Muscle of leg (tissue), 3 donors: ENCODE measurements at regions not wholly inside any gene's neighbourhood (a gene's known extent, or its start where the extent isn't known, plus 50 kb on each side); places are given as distances from the start of the nearest gene placed in this dataset.
A peak's percentile ranks its signal among the peaks of the same experiment; 100 is the strongest.
"Not testable (repeated sequence)": the region's sequence is repeated elsewhere in the genome, so short reads cannot be mapped to it uniquely, and the experiment has no call there.

ENCODE experiments used
- DNase-seq: peaks from one replicate; pipeline ENCODE4 v3.0.0; 2013
- H3K27ac ChIP-seq: one replicate; pipeline ENCODE4 v1.5.1; 2013; ENCODE audit warnings: mild to moderate bottlenecking, low read length, control low read depth
- H3K27me3 ChIP-seq: one replicate; pipeline ENCODE4 v1.6.1; 2013; ENCODE audit warnings: low read length; ENCODE audit not compliant: control insufficient read depth, insufficient read depth
- H3K36me3 ChIP-seq: one replicate; pipeline ENCODE4 v1.6.1; 2013; ENCODE audit warnings: low read length; ENCODE audit not compliant: control insufficient read depth, insufficient read depth
- H3K4me1 ChIP-seq: one replicate; pipeline ENCODE4 v1.6.1; 2013; ENCODE audit warnings: low read length; ENCODE audit not compliant: control insufficient read depth, insufficient read depth
- H3K4me3 ChIP-seq: one replicate; pipeline ENCODE4 v1.5.1; 2013; ENCODE audit warnings: low read length, control low read depth
- H3K9me3 ChIP-seq: replicated peaks from 2 replicates; pipeline ENCODE4 v1.6.1; 2013; ENCODE audit warnings: low read depth, low read length; ENCODE audit not compliant: control insufficient read depth
- WGBS: methylation state at CpG from one replicate; pipeline ENCODE4 v1.1.5; 2013; ENCODE audit warnings: missing lambda C conversion rate; ENCODE audit not compliant: insufficient coverage; 5-methylcytosine and 5-hydroxymethylcytosine counted together

GRCh38 chrX:122245943-122246342 lies 938.1 kb upstream of the GRIA3 start:
- no peak overlapping the region for H3K4me3 ChIP-seq
- no peaks in the 10 kb centered on the region for H3K27me3 ChIP-seq
- no peaks in the 10 kb centered on the region for H3K4me1 ChIP-seq
- DNase-seq = no peak
- H3K9me3 ChIP-seq = no peaks in the 10 kb centered on the region
- H3K27ac ChIP-seq = no peak overlapping the region
- whole genome bisulfite sequencing = no CpG with 5 or more reads among the region's 2 CpGs
- H3K36me3 ChIP-seq = no peaks in the 10 kb centered on the region

- no peaks in the 10 kb centered on the region for H3K4me1 ChIP-seq
- WGBS = 83% methylated on average over 1 of the region's 3 CpGs
- no peak overlapping the region for H3K27ac ChIP-seq
- no peak for DNase-seq
- no peak overlapping the region for H3K4me3 ChIP-seq
- H3K27me3 ChIP-seq = no peaks in the 10 kb centered on the region
- H3K9me3 ChIP-seq = no peaks in the 10 kb centered on the region
- no peaks in the 10 kb centered on the region for H3K36me3 ChIP-seq
These were observed 937.1 kb upstream of the GRIA3 start for GRCh38 chrX:122246937-122247336.

GRCh38 chrX:122248681-122249080 lies 935.4 kb upstream of the GRIA3 start:
- Histone ChIP-seq H3K9me3 (no peaks in the 10 kb centered on the region), H3K4me3 (no peak overlapping the region), H3K27me3 (no peaks in the 10 kb centered on the region)

GRCh38 chrX:122252454-122252853 lies 931.6 kb upstream of the GRIA3 start:
- 47% methylated on average over 2 of the region's 5 CpGs for WGBS
- no peak overlapping the region for H3K27ac ChIP-seq
- no peak for DNase-seq
- no peak overlapping the region for H3K4me3 ChIP-seq
- no peaks in the 10 kb centered on the region for H3K9me3 ChIP-seq
- no peaks in the 10 kb centered on the region for H3K36me3 ChIP-seq
- no peaks in the 10 kb centered on the region for H3K4me1 ChIP-seq
- H3K27me3 ChIP-seq = no peaks in the 10 kb centered on the region

More at GRCh38 chrX:122248681-122249080, 935.4 kb upstream of the GRIA3 start:
- no peak overlapping the region for H3K27ac ChIP-seq
- DNase-seq = no peak
- H3K36me3 ChIP-seq = no peaks in the 10 kb centered on the region
- H3K4me1 ChIP-seq = no peaks in the 10 kb centered on the region

- Histone ChIP-seq H3K27me3 (no peaks in the 10 kb centered on the region), H3K4me3 (no peak overlapping the region), H3K9me3 (peaks cover 3% of the 10 kb centered on the region), H3K36me3 (no peaks in the 10 kb centered on the region), H3K27ac (no peak overlapping the region), H3K4me1 (no peaks in the 10 kb centered on the region)
- no peak for DNase-seq
These were observed 915.7 kb upstream of the GRIA3 start for GRCh38 chrX:122268353-122268752.

- no peaks in the 10 kb centered on the region for H3K27me3 ChIP-seq
- H3K4me1 ChIP-seq = no peaks in the 10 kb centered on the region
- no peak overlapping the region for H3K4me3 ChIP-seq
- H3K36me3 ChIP-seq = no peaks in the 10 kb centered on the region
- DNase-seq = no peak
- H3K27ac ChIP-seq = no peak overlapping the region
- H3K9me3 ChIP-seq = peaks cover 3% of the 10 kb centered on the region
These were observed 914.8 kb upstream of the GRIA3 start for GRCh38 chrX:122269243-122269781.

- Histone ChIP-seq H3K4me3 (no peak overlapping the region), H3K36me3 (no peaks in the 10 kb centered on the region), H3K27ac (no peak overlapping the region), H3K4me1 (no peaks in the 10 kb centered on the region), H3K9me3 (peaks cover 3% of the 10 kb centered on the region), H3K27me3 (no peaks in the 10 kb centered on the region)
- DNase-seq = no peak
- no CpG with 5 or more reads among the region's 7 CpGs for WGBS
These were observed 913.1 kb upstream of the GRIA3 start for GRCh38 chrX:122270809-122271494.

- DNase-seq = no peak
- no peaks in the 10 kb centered on the region for H3K27me3 ChIP-seq
- no peaks in the 10 kb centered on the region for H3K4me1 ChIP-seq
- peaks cover 3% of the 10 kb centered on the region for H3K9me3 ChIP-seq
- H3K36me3 ChIP-seq = no peaks in the 10 kb centered on the region
- H3K27ac ChIP-seq = no peak overlapping the region
- WGBS = no CpG with 5 or more reads among the region's 1 CpG
- no peak overlapping the region for H3K4me3 ChIP-seq
These were observed 912.1 kb upstream of the GRIA3 start for GRCh38 chrX:122272011-122272410.

- DNase-seq = no peak
- H3K4me1 ChIP-seq = no peaks in the 10 kb centered on the region
- no peaks in the 10 kb centered on the region for H3K36me3 ChIP-seq
- no peak overlapping the region for H3K4me3 ChIP-seq
- no peaks in the 10 kb centered on the region for H3K27me3 ChIP-seq
- no peaks in the 10 kb centered on the region for H3K9me3 ChIP-seq
- WGBS = no CpG with 5 or more reads among the region's 1 CpG
- H3K27ac ChIP-seq = no peak overlapping the region
These were observed 904.3 kb upstream of the GRIA3 start for GRCh38 chrX:122279746-122280145.

GRCh38 chrX:122299822-122300221 lies 884.3 kb upstream of the GRIA3 start:
- not testable (repeated sequence) for H3K27ac ChIP-seq, DNase-seq, H3K27me3 ChIP-seq, H3K36me3 ChIP-seq, H3K4me1 ChIP-seq, H3K4me3 ChIP-seq, H3K9me3 ChIP-seq
- WGBS = 88% methylated on average over 3 of the region's 5 CpGs

- Histone ChIP-seq H3K27me3 (no peaks in the 10 kb centered on the region), H3K4me1 (no peaks in the 10 kb centered on the region), H3K36me3 (no peaks in the 10 kb centered on the region), H3K4me3 (no peak overlapping the region), H3K27ac (no peak overlapping the region), H3K9me3 (no peaks in the 10 kb centered on the region)
- peak; percentile 57 for DNase-seq
These were observed 882.6 kb upstream of the GRIA3 start for GRCh38 chrX:122301491-122301890.
